ENCODE measurements at regions not wholly inside any gene's neighbourhood (a gene's known extent, or its start where the extent isn't known, plus 50 kb on each side); places are given as distances from the start of the nearest gene placed in this dataset.

GRCh38 chr13:34038541-34039068 lies 220.7 kb downstream of the RFC3 start:
- TF ChIP-seq CTCF (IDR thresholded peaks at IDR 0.05; ENCODE audit: extremely low read depth in 1 of 2, insufficient read depth in 1 of 2, low read depth in 1 of 2, low read length in 2 of 2) (no peak), POLR2AphosphoS5 (IDR thresholded peaks at IDR 0.05; ENCODE audit: insufficient read depth, low read depth, low read length) (no peak), POLR2A (IDR thresholded peaks at IDR 0.05; ENCODE audit: low read depth, low read length) (no peak), EZH2 (IDR thresholded peaks at IDR 0.05; ENCODE audit: borderline replicate concordance, low read depth, low read length, severe bottlenecking) (no peak), MYC (IDR thresholded peaks at IDR 0.05; ENCODE audit: low read depth, low read length) (no peak), GATA2 (IDR thresholded peaks at IDR 0.05; ENCODE audit: insufficient read depth, insufficient read length, low read depth, low read length) (no peak)
- TF ChIP-seq, protein P1, sequence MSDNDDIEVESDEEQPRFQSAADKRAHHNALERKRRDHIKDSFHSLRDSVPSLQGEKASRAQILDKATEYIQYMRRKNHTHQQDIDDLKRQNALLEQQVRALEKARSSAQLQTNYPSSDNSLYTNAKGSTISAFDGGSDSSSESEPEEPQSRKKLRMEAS (IDR thresholded peaks at IDR 0.05; ENCODE audit: insufficient read depth, insufficient read length): no peak
